SU-DHL-6 (cell line): ENCODE measurements at regions not wholly inside any gene's neighbourhood (a gene's known extent, or its start where the extent isn't known, plus 50 kb on each side); places are given as distances from the start of the nearest gene placed in this dataset.

Experiments
- CTCF ChIP-seq: fragments of 200-600 bp; sonication (generic); IDR thresholded peaks from one replicate; pipeline ENCODE4 v1.5.1; 2017; ENCODE audit warnings: antibody characterized with exemption, mild to moderate bottlenecking, low read length, moderate library complexity; ENCODE audit not compliant: insufficient read depth, poor library complexity, severe bottlenecking
- EZH2phosphoT487 ChIP-seq: fragments of 200-600 bp; sonication (generic), shearing (Covaris generic); conservative IDR thresholded peaks from 2 replicates; pipeline ENCODE4 v1.6.1; 2018; ENCODE audit warnings: mild to moderate bottlenecking, antibody characterized with exemption, low read length, moderate library complexity, mixed read lengths

GRCh38 chr3:4250064-4250463 lies 53.1 kb upstream of the SETMAR start:
- TF ChIP-seq CTCF (no peak), EZH2phosphoT487 (no peak)
